GM03348 (cell line): ENCODE measurements at regions not wholly inside any gene's neighbourhood (a gene's known extent, or its start where the extent isn't known, plus 50 kb on each side); places are given as distances from the start of the nearest gene placed in this dataset.

ENCODE experiments used
- DNase-seq: peaks from one replicate; pipeline ENCODE4 v3.0.0; 2012; ENCODE audit warnings: low spot score

- no peak for DNase-seq
Measured at GRCh38 chr6:168773788-168774187, 332.8 kb downstream of the SMOC2 start.

GRCh38 chr6:168765752-168766151 lies 324.8 kb downstream of the SMOC2 start:
- DNase-seq = no peak

GRCh38 chr6:168756009-168756634 lies 315.1 kb downstream of the SMOC2 start:
- DNase-seq = no peak

- DNase-seq = no peak
Measured at GRCh38 chr6:168746643-168747042, 305.7 kb downstream of the SMOC2 start.

GRCh38 chr6:168746013-168746412 lies 305.0 kb downstream of the SMOC2 start:
- DNase-seq = no peak

- no peak for DNase-seq
Measured at GRCh38 chr6:168744861-168745260, 303.9 kb downstream of the SMOC2 start.

- DNase-seq = no peak
Measured at GRCh38 chr6:168741942-168742782, 301.2 kb downstream of the SMOC2 start.

- no peak for DNase-seq
Measured at GRCh38 chr6:168741305-168741704, 300.3 kb downstream of the SMOC2 start.

GRCh38 chr6:168739381-168739780 lies 298.4 kb downstream of the SMOC2 start:
- no peak for DNase-seq

GRCh38 chr6:168737481-168737880 lies 296.5 kb downstream of the SMOC2 start:
- no peak for DNase-seq

- no peak for DNase-seq
Measured at GRCh38 chr6:168737014-168737413, 296.0 kb downstream of the SMOC2 start.

- DNase-seq = no peak
Measured at GRCh38 chr6:168736039-168736438, 295.1 kb downstream of the SMOC2 start.

GRCh38 chr6:168735268-168735949 lies 294.4 kb downstream of the SMOC2 start:
- DNase-seq = no peak

GRCh38 chr6:168734523-168734922 lies 293.5 kb downstream of the SMOC2 start:
- no peak for DNase-seq

GRCh38 chr6:168732676-168733075 lies 291.7 kb downstream of the SMOC2 start:
- DNase-seq = no peak

GRCh38 chr6:168730931-168731716 lies 290.1 kb downstream of the SMOC2 start:
- DNase-seq = no peak

GRCh38 chr6:168728056-168728455 lies 287.1 kb downstream of the SMOC2 start:
- no peak for DNase-seq

GRCh38 chr6:168726312-168726856 lies 285.4 kb downstream of the SMOC2 start:
- no peak for DNase-seq

GRCh38 chr6:168725802-168726201 lies 284.8 kb downstream of the SMOC2 start:
- no peak for DNase-seq

GRCh38 chr6:168724669-168725570 lies 283.9 kb downstream of the SMOC2 start:
- DNase-seq = no peak

- DNase-seq = no peak
Measured at GRCh38 chr6:168724033-168724432, 283.0 kb downstream of the SMOC2 start.
